OCI-LY1 (cell line): ENCODE measurements at regions not wholly inside any gene's neighbourhood (a gene's known extent, or its start where the extent isn't known, plus 50 kb on each side); places are given as distances from the start of the nearest gene placed in this dataset.

ENCODE experiments used
- H2AFZ ChIP-seq: fragments of 200-600 bp; sonication (generic), shearing (Covaris generic); 2 replicates; pipeline ENCODE4 v1.6.0; 2014; ENCODE audit warnings: antibody characterized with exemption, mild to moderate bottlenecking, low read length
- H3F3A ChIP-seq: fragments of 200-600 bp; sonication (generic), shearing (Covaris generic); 2 replicates; pipeline ENCODE4 v1.6.0; 2014; ENCODE audit warnings: mild to moderate bottlenecking, antibody characterized with exemption, low read length, moderate library complexity; ENCODE audit not compliant: insufficient read depth
- H3K27ac ChIP-seq: fragments of 200-600 bp; sonication (generic); 2 replicates; pipeline ENCODE4 v1.5.1; 2014; ENCODE audit warnings: low read length, mixed run types, mild to moderate bottlenecking, low read depth; ENCODE audit not compliant: poor library complexity, severe bottlenecking
- H3K27me3 ChIP-seq: fragments of 200-600 bp; sonication (generic); 2 replicates; pipeline ENCODE4 v1.6.0; 2014; ENCODE audit warnings: antibody characterized with exemption, mild to moderate bottlenecking, low read length, moderate library complexity; ENCODE audit not compliant: insufficient read depth
- H3K36me3 ChIP-seq: fragments of 200-600 bp; sonication (generic); 2 replicates; pipeline ENCODE4 v1.6.1; 2014; ENCODE audit warnings: mild to moderate bottlenecking, antibody characterized with exemption, low read length, moderate library complexity, mixed read lengths; ENCODE audit not compliant: insufficient read depth
- H3K4me1 ChIP-seq: fragments of 200-600 bp; sonication (generic); 2 replicates; pipeline ENCODE4 v1.5.1; 2014; ENCODE audit warnings: mild to moderate bottlenecking, low read length, moderate library complexity; ENCODE audit not compliant: insufficient read depth, severe bottlenecking
- H3K4me2 ChIP-seq: fragments of 200-600 bp; sonication (generic), shearing (Covaris generic); 2 replicates; pipeline ENCODE4 v1.6.1; 2014; ENCODE audit warnings: low read length
- H3K4me3 ChIP-seq: fragments of 200-600 bp; sonication (generic); 2 replicates; pipeline ENCODE4 v1.5.1; 2014; ENCODE audit warnings: low read length, low read depth, mild to moderate bottlenecking, mixed read lengths; ENCODE audit not compliant: poor library complexity, severe bottlenecking
- H3K79me2 ChIP-seq: fragments of 200-600 bp; shearing (Covaris generic); 2 replicates; pipeline ENCODE4 v1.6.1; 2016; ENCODE audit warnings: mixed run types, low read length, mixed read lengths; ENCODE audit not compliant: insufficient read depth
- H3K9ac ChIP-seq: fragments of 200-600 bp; sonication (generic), shearing (Covaris generic); 2 replicates; pipeline ENCODE4 v1.6.1; 2014; ENCODE audit warnings: mild to moderate bottlenecking, low read length, mixed read lengths
- H3K9me2 ChIP-seq: fragments of 200-600 bp; sonication (generic), shearing (Covaris generic); 2 replicates; pipeline ENCODE4 v1.6.1; 2014; ENCODE audit warnings: low read depth, mild to moderate bottlenecking, low read length, mixed read lengths
- H3K9me3 ChIP-seq: fragments of 200-600 bp; shearing (Covaris generic); 2 replicates; pipeline ENCODE4 v1.6.1; 2014; ENCODE audit warnings: low read length, mixed read lengths
- H4K20me1 ChIP-seq: fragments of 200-600 bp; sonication (generic), shearing (Covaris generic); 2 replicates; pipeline ENCODE4 v1.6.0; 2016; ENCODE audit warnings: mild to moderate bottlenecking, low read length; ENCODE audit not compliant: insufficient read depth
- CTCF ChIP-seq: fragments of 200-600 bp; sonication (generic), shearing (Covaris generic); IDR thresholded peaks from 2 replicates; pipeline ENCODE4 v1.5.1; 2017; ENCODE audit warnings: mild to moderate bottlenecking, antibody characterized with exemption, low read length, moderate library complexity, mixed read lengths
- EZH2 ChIP-seq: fragments of 200-600 bp; sonication (generic), shearing (Covaris generic); IDR thresholded peaks from 2 replicates; pipeline ENCODE4 v1.8.0; 2017; ENCODE audit warnings: borderline replicate concordance, mixed run types, mild to moderate bottlenecking, antibody characterized with exemption, low read length, moderate library complexity, mixed read lengths

- no peaks in the 10 kb centered on the region for H3K4me1 ChIP-seq
- H3K27ac ChIP-seq: no peak overlapping the region
- H2AFZ ChIP-seq: no peak overlapping the region
- H3K27me3 ChIP-seq: no peaks in the 10 kb centered on the region
- no peak overlapping the region for H3K4me3 ChIP-seq
- no peaks in the 10 kb centered on the region for H3K36me3 ChIP-seq
- no peak for TF ChIP-seq CTCF
- TF ChIP-seq EZH2: no peak
- no peak overlapping the region for H3K4me2 ChIP-seq
- H3K9me2 ChIP-seq: no peaks in the 10 kb centered on the region
- no peaks in the 10 kb centered on the region for H3K9me3 ChIP-seq
- no peak overlapping the region for H3K9ac ChIP-seq
- H4K20me1 ChIP-seq: no peaks in the 10 kb centered on the region
- no peaks in the 10 kb centered on the region for H3K79me2 ChIP-seq
- no peaks in the 10 kb centered on the region for H3F3A ChIP-seq
Observed at GRCh38 chr11:23555085-23555484, 694.8 kb upstream of the CCDC179 start.

GRCh38 chr11:23556163-23556750 lies 696.0 kb upstream of the CCDC179 start:
- no peaks in the 10 kb centered on the region for H4K20me1 ChIP-seq
- TF ChIP-seq CTCF (no peak), EZH2 (no peak)
- H3K36me3 ChIP-seq: no peaks in the 10 kb centered on the region
- H3K79me2 ChIP-seq: no peaks in the 10 kb centered on the region
- no peaks in the 10 kb centered on the region for H3K27me3 ChIP-seq
- H3K9me2 ChIP-seq: no peaks in the 10 kb centered on the region
- H3K4me2 ChIP-seq: no peak overlapping the region
- H3K4me1 ChIP-seq: no peaks in the 10 kb centered on the region
- H3K9ac ChIP-seq: no peak overlapping the region
- H3K27ac ChIP-seq: no peak overlapping the region
- H3F3A ChIP-seq: no peaks in the 10 kb centered on the region
- no peak overlapping the region for H3K4me3 ChIP-seq
- no peak overlapping the region for H2AFZ ChIP-seq
- no peaks in the 10 kb centered on the region for H3K9me3 ChIP-seq

GRCh38 chr11:23563591-23563990 lies 703.3 kb upstream of the CCDC179 start:
- TF ChIP-seq EZH2: no peak
- no peak for TF ChIP-seq CTCF
- Histone ChIP-seq H3K4me1 (no peaks in the 10 kb centered on the region), H3K27ac (no peak overlapping the region), H4K20me1 (no peaks in the 10 kb centered on the region), H3K9ac (no peak overlapping the region), H3K9me3 (no peaks in the 10 kb centered on the region), H3K4me3 (no peak overlapping the region), H2AFZ (no peak overlapping the region), H3K9me2 (no peaks in the 10 kb centered on the region), H3K4me2 (no peak overlapping the region), H3K79me2 (no peaks in the 10 kb centered on the region), H3K36me3 (no peaks in the 10 kb centered on the region), H3K27me3 (no peaks in the 10 kb centered on the region), H3F3A (no peaks in the 10 kb centered on the region)
